Neural cell (in vitro differentiated cells): ENCODE measurements at regions not wholly inside any gene's neighbourhood (a gene's known extent, or its start where the extent isn't known, plus 50 kb on each side); places are given as distances from the start of the nearest gene placed in this dataset.
"Not testable (repeated sequence)": the region's sequence is repeated elsewhere in the genome, so short reads cannot be mapped to it uniquely, and the experiment has no call there.

Source experiments
- H2AFZ ChIP-seq: fragments of 200-600, 300-800 bp; sonication (generic), shearing (Covaris generic); 2 replicates; pipeline ENCODE4 v1.6.0; 2014; ENCODE audit warnings: low read depth, mild to moderate bottlenecking, antibody characterized with exemption, low read length, moderate library complexity
- H3F3A ChIP-seq: fragments of 200-600 bp; shearing (Covaris generic); 2 replicates; pipeline ENCODE4 v1.6.1; 2016; ENCODE audit warnings: mild to moderate bottlenecking, moderate library complexity, mixed read lengths, antibody characterized with exemption, low read length; ENCODE audit not compliant: insufficient read depth, poor library complexity, severe bottlenecking
- H3K27ac ChIP-seq: fragments of 200-600, 300-800 bp; sonication (generic), shearing (Covaris generic); 2 replicates; pipeline ENCODE4 v1.5.1; 2014; ENCODE audit warnings: mild to moderate bottlenecking, low read length, moderate library complexity
- H3K27me3 ChIP-seq: fragments of 300-800, 200-600 bp; sonication (generic), shearing (Covaris generic); 2 replicates; pipeline ENCODE4 v1.6.0; 2014; ENCODE audit warnings: mild to moderate bottlenecking, low read depth, low read length, moderate library complexity; ENCODE audit not compliant: insufficient read depth
- H3K36me3 ChIP-seq: fragments of 300-800, 200-600 bp; sonication (generic), shearing (Covaris generic); 2 replicates; pipeline ENCODE4 v1.5.1; 2014; ENCODE audit warnings: mild to moderate bottlenecking, antibody characterized with exemption, low read length, moderate library complexity; ENCODE audit not compliant: insufficient read depth
- H3K4me2 ChIP-seq: fragments of 300-800, 200-600 bp; sonication (generic), shearing (Covaris generic); 2 replicates; pipeline ENCODE4 v1.6.0; 2014; ENCODE audit warnings: mild to moderate bottlenecking, low read length
- H3K4me3 ChIP-seq: fragments of 300-800, 200-600 bp; sonication (generic), shearing (Covaris generic); 2 replicates; pipeline ENCODE4 v1.5.1; 2014; ENCODE audit warnings: mild to moderate bottlenecking, low read length, moderate library complexity
- H3K79me2 ChIP-seq: fragments of 200-600 bp; shearing (Covaris generic); replicated peaks from 2 replicates; pipeline ENCODE4 v1.6.0; 2014; ENCODE audit warnings: mild to moderate bottlenecking, low read length, moderate library complexity; ENCODE audit not compliant: insufficient read depth
- H3K9ac ChIP-seq: fragments of 300-800, 200-600 bp; sonication (generic), shearing (Covaris generic); 2 replicates; pipeline ENCODE4 v1.6.1; 2016; ENCODE audit warnings: mild to moderate bottlenecking, low read length, mixed read lengths
- H3K9me2 ChIP-seq: fragments of 200-600 bp; shearing (Covaris generic); 2 replicates; pipeline ENCODE4 v1.6.1; 2016; ENCODE audit warnings: mild to moderate bottlenecking, low read length, mixed read lengths; ENCODE audit not compliant: insufficient read depth
- H3K9me3 ChIP-seq: fragments of 200-600, 300-800 bp; sonication (generic), shearing (Covaris generic); 2 replicates; pipeline ENCODE4 v1.6.1; 2016; ENCODE audit warnings: mild to moderate bottlenecking, mixed run types, low read length, moderate library complexity, mixed read lengths
- H4K20me1 ChIP-seq: fragments of 200-600 bp; shearing (Covaris generic); 2 replicates; pipeline ENCODE4 v1.6.1; 2016; ENCODE audit warnings: mild to moderate bottlenecking, mixed run types; ENCODE audit not compliant: insufficient read depth
- CTCF ChIP-seq: fragments of 450-650 bp; IDR thresholded peaks from 2 replicates; pipeline ENCODE4 v1.5.1; 2014; ENCODE audit warnings: antibody characterized with exemption, mild to moderate bottlenecking, moderate library complexity; ENCODE audit not compliant: poor library complexity, severe bottlenecking
- EP300 ChIP-seq: fragments of 450-650 bp; conservative IDR thresholded peaks from 2 replicates; pipeline ENCODE4 v1.6.1; 2014; ENCODE audit warnings: antibody characterized with exemption, mild to moderate bottlenecking, moderate library complexity; ENCODE audit not compliant: poor library complexity, severe bottlenecking
- EZH2 ChIP-seq: fragments of 200-600, 300-800 bp; shearing (Covaris generic), sonication (generic); IDR thresholded peaks from 2 replicates; pipeline ENCODE4 v1.6.1; 2014; ENCODE audit warnings: antibody characterized with exemption, low read length, borderline replicate concordance, mild to moderate bottlenecking; ENCODE audit not compliant: insufficient read depth, poor library complexity, severe bottlenecking
- MXI1 ChIP-seq: fragments of 450-650 bp; conservative IDR thresholded peaks from 2 replicates; pipeline ENCODE4 v1.6.1; 2014; ENCODE audit warnings: antibody characterized with exemption, mild to moderate bottlenecking; ENCODE audit not compliant: poor library complexity, severe bottlenecking
- POLR2AphosphoS5 ChIP-seq: IDR thresholded peaks from 2 replicates; pipeline ENCODE4 v1.6.1; 2012
- RAD21 ChIP-seq: fragments of 450-650 bp; conservative IDR thresholded peaks from 2 replicates; pipeline ENCODE4 v1.6.1; 2014; ENCODE audit warnings: antibody characterized with exemption, mild to moderate bottlenecking, moderate library complexity
- SMC3 ChIP-seq: fragments of 450-650 bp; conservative IDR thresholded peaks from 2 replicates; pipeline ENCODE4 v1.6.1; 2014; ENCODE audit warnings: antibody characterized with exemption, mild to moderate bottlenecking, moderate library complexity; ENCODE audit not compliant: poor library complexity
- TAF1 ChIP-seq: IDR thresholded peaks from 2 replicates; pipeline ENCODE4 v1.6.1; 2012; ENCODE audit warnings: low read depth
- TF ChIP-seq, protein P1 (sequence below): IDR thresholded peaks from 2 replicates; pipeline ENCODE4 v1.6.1; 2012; ENCODE audit warnings: borderline replicate concordance

DNA sequence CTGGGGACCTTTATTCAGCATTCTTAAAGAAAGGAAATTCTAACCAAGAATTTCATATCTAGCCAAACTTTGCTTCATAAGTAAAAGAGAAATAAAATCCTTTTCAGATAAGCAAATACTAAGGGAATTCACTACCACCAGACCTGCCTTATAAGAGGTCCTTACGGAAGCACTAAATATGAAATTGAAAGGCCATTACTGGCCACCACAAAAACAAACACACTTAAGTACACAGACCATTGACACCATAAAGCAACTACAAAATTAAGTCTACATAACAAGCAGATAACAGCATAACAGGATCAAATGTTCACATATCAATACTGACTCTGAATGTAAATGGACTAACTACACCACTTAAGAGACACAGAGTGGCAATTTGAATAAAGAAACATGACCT is 361.4 kb upstream of the POU5F2 start:
- H3K4me3 ChIP-seq = no peak overlapping the region
- TF ChIP-seq CTCF = no peak
- no peak for TF ChIP-seq EP300
- no peak for TF ChIP-seq POLR2AphosphoS5
- TF ChIP-seq EZH2 = no peak
- TF ChIP-seq, protein P1, sequence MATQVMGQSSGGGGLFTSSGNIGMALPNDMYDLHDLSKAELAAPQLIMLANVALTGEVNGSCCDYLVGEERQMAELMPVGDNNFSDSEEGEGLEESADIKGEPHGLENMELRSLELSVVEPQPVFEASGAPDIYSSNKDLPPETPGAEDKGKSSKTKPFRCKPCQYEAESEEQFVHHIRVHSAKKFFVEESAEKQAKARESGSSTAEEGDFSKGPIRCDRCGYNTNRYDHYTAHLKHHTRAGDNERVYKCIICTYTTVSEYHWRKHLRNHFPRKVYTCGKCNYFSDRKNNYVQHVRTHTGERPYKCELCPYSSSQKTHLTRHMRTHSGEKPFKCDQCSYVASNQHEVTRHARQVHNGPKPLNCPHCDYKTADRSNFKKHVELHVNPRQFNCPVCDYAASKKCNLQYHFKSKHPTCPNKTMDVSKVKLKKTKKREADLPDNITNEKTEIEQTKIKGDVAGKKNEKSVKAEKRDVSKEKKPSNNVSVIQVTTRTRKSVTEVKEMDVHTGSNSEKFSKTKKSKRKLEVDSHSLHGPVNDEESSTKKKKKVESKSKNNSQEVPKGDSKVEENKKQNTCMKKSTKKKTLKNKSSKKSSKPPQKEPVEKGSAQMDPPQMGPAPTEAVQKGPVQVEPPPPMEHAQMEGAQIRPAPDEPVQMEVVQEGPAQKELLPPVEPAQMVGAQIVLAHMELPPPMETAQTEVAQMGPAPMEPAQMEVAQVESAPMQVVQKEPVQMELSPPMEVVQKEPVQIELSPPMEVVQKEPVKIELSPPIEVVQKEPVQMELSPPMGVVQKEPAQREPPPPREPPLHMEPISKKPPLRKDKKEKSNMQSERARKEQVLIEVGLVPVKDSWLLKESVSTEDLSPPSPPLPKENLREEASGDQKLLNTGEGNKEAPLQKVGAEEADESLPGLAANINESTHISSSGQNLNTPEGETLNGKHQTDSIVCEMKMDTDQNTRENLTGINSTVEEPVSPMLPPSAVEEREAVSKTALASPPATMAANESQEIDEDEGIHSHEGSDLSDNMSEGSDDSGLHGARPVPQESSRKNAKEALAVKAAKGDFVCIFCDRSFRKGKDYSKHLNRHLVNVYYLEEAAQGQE = no peak
- TF ChIP-seq SMC3 = no peak
- TF ChIP-seq MXI1 = no peak
- no peak for TF ChIP-seq TAF1
- TF ChIP-seq RAD21 = no peak
- no peaks in the 10 kb centered on the region for H3K36me3 ChIP-seq
- H3K27ac ChIP-seq = no peak overlapping the region
- no peak overlapping the region for H3K9ac ChIP-seq
- H3K4me2 ChIP-seq = no peak overlapping the region
- no peaks in the 10 kb centered on the region for H4K20me1 ChIP-seq
- no peak overlapping the region for H2AFZ ChIP-seq
- H3F3A ChIP-seq = no peaks in the 10 kb centered on the region
- no peaks in the 10 kb centered on the region for H3K27me3 ChIP-seq
- no peaks in the 10 kb centered on the region for H3K9me2 ChIP-seq
- H3K79me2 ChIP-seq = peaks cover 11% of the 10 kb centered on the region
- H3K9me3 ChIP-seq = peaks cover 10% of the 10 kb centered on the region

GRCh38 chr5:94097384-94097783 is 356.0 kb upstream of the POU5F2 start:
- not testable (repeated sequence) for H2AFZ ChIP-seq, H3K27me3 ChIP-seq, H4K20me1 ChIP-seq, H3K4me2 ChIP-seq, H3F3A ChIP-seq, H3K9me2 ChIP-seq, H3K79me2 ChIP-seq, H3K27ac ChIP-seq, H3K9me3 ChIP-seq, H3K36me3 ChIP-seq, H3K9ac ChIP-seq, H3K4me3 ChIP-seq

DNA sequence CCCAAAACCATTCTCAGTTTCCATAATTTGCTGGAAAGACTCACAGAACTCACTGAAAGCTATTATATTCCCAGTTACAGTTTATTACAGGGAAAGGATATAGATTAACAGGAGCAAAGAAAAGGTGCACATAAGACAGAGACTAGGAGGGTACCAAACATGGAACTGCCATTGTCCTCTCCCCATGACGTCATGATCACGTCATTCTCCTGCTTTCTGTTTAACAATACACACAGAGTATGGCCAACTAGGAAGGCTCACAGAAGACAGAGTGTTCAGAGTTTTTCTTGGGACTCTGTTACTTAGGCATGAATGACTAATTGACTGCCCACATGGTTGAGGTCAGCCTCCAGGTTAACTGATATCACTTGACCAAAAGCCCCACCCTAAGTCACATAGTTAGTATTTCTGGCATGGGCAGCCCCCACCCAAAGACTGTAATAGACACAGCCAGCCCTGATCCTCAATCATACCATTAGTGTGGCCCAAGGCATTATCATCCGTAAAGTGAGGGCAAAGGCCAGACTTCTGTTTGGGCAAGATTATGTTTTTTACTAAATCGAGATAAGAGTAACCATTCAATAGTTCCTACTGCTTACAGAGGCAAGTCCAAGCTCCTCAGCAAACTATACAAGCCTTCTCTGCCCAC is 353.5 kb upstream of the POU5F2 start:
- Histone ChIP-seq H3K9me2 (no peaks in the 10 kb centered on the region), H3F3A (no peaks in the 10 kb centered on the region), H3K36me3 (no peaks in the 10 kb centered on the region), H3K9me3 (no peaks in the 10 kb centered on the region), H4K20me1 (no peaks in the 10 kb centered on the region), H3K9ac (no peak overlapping the region), H3K4me3 (no peak overlapping the region), H3K27me3 (no peaks in the 10 kb centered on the region), H2AFZ (no peak overlapping the region), H3K27ac (no peak overlapping the region), H3K79me2 (no peaks in the 10 kb centered on the region), H3K4me2 (no peak overlapping the region)
- TF ChIP-seq RAD21 (no peak), CTCF (no peak), TAF1 (no peak), SMC3 (no peak), EZH2 (no peak), EP300 (no peak), MXI1 (no peak), POLR2AphosphoS5 (no peak)
- TF ChIP-seq, protein P1 = no peak
